MCF 10A (cell line): ENCODE measurements at regions not wholly inside any gene's neighbourhood (a gene's known extent, or its start where the extent isn't known, plus 50 kb on each side); places are given as distances from the start of the nearest gene placed in this dataset.

Experiments
- BruUV-seq: library from RNA; stranded (reverse); fragments of 400-500 nt; replicated peaks from 2 replicates; lab custom pipeline; 2021; lab: Mats Ljungman, UMichigan
- CTCF ChIA-PET: fragments of 300-600 bp; sonication (Branson Sonifier 250); formaldehyde crosslinking; extraction: SDS; loops from one replicate; lab custom pipeline; 2021; ENCODE audit warnings: antibody characterized with exemption, inconsistent platforms; lab: Yijun Ruan, JAX
- POLR2A ChIA-PET: fragments of 300-600, 350-650 bp; sonication (Branson Sonifier 250); formaldehyde crosslinking; extraction: SDS; loops from one replicate; lab custom pipeline; 2020; ENCODE audit warnings: antibody characterized with exemption, inconsistent platforms; lab: Yijun Ruan, JAX
- DNase-seq: peaks from one replicate; pipeline ENCODE4 v3.0.0-alpha.2; 2018; ENCODE audit not compliant: unreplicated experiment
- H3K27ac Mint-ChIP-seq: one replicate; pipeline ENCODE4 v1.8.0; 2022; ENCODE audit warnings: mild to moderate bottlenecking, low read depth, mixed read lengths; ENCODE audit not compliant: unreplicated experiment
- H3K27me3 Mint-ChIP-seq: one replicate; pipeline ENCODE4 v1.8.0; 2022; ENCODE audit warnings: mixed read lengths; ENCODE audit not compliant: insufficient read depth, unreplicated experiment
- H3K36me3 Mint-ChIP-seq: one replicate; pipeline ENCODE4 v1.8.0; 2022; ENCODE audit warnings: mild to moderate bottlenecking, moderate library complexity, mixed read lengths; ENCODE audit not compliant: insufficient read depth, unreplicated experiment
- H3K4me1 Mint-ChIP-seq: one replicate; pipeline ENCODE4 v1.8.0; 2022; ENCODE audit warnings: mixed read lengths; ENCODE audit not compliant: insufficient read depth, unreplicated experiment
- H3K4me3 Mint-ChIP-seq: one replicate; pipeline ENCODE4 v1.8.0; 2022; ENCODE audit warnings: mild to moderate bottlenecking, moderate library complexity, mixed read lengths; ENCODE audit not compliant: unreplicated experiment
- H3K9me3 Mint-ChIP-seq: one replicate; pipeline ENCODE4 v1.8.0; 2022; ENCODE audit warnings: mixed read lengths; ENCODE audit not compliant: unreplicated experiment
- intact Hi-C: fragments of 100-400 bp; cut with micrococcal nuclease; formaldehyde crosslinking; loops from 2 replicates; pipeline ENCODE4 v1.14.1; 2022
- TF ChIP-seq, protein P1 (sequence below): fragments of 200-600 bp; IDR thresholded peaks from one replicate; pipeline ENCODE4 v1.8.0; 2022; ENCODE audit warnings: antibody characterized with exemption, mild to moderate bottlenecking; ENCODE audit not compliant: unreplicated experiment

DNA sequence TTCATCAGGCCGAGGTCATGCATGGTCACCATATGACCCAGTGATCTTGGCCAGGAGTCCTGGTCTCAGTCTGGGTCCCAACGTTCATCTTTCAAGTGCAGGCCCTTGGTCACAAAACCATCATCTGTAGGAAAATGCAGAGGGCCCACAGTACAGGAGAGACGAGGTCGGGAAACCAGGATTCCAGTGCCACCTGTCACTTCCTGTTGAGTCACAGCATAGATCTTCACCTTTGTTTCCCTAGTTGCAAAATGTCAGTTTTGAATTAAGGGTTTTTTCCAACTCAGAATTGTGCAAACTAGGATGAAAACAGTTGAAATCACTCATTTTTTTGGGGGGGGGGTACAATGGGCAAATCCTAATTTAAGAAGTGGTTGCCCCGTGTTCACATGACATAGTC, 162.2 kb downstream of the INSIG2 start:
- Mint-ChIP-seq H3K27me3 (no peaks in the 10 kb centered on the region), H3K4me3 (no peak overlapping the region), H3K27ac (peak overlapping the region; percentile 20), H3K36me3 (no peaks in the 10 kb centered on the region), H3K9me3 (no peaks in the 10 kb centered on the region), H3K4me1 (peaks cover 24% of the 10 kb centered on the region)
- peak; percentile 75 for DNase-seq
- CTCF ChIA-PET = interaction anchor here (0.6 to 0.7 kb wide), 4 partner anchors 8 to 633 kb away, joined by 3 to 6 read pairs (median 3); no protein-coding TSS in a partner anchor
- TF ChIP-seq, protein P1, sequence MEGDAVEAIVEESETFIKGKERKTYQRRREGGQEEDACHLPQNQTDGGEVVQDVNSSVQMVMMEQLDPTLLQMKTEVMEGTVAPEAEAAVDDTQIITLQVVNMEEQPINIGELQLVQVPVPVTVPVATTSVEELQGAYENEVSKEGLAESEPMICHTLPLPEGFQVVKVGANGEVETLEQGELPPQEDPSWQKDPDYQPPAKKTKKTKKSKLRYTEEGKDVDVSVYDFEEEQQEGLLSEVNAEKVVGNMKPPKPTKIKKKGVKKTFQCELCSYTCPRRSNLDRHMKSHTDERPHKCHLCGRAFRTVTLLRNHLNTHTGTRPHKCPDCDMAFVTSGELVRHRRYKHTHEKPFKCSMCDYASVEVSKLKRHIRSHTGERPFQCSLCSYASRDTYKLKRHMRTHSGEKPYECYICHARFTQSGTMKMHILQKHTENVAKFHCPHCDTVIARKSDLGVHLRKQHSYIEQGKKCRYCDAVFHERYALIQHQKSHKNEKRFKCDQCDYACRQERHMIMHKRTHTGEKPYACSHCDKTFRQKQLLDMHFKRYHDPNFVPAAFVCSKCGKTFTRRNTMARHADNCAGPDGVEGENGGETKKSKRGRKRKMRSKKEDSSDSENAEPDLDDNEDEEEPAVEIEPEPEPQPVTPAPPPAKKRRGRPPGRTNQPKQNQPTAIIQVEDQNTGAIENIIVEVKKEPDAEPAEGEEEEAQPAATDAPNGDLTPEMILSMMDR = no peak
- intact Hi-C loops = no loop called here
- POLR2A ChIA-PET = no interaction called here
- BruUV-seq = no TSS peak

DNA sequence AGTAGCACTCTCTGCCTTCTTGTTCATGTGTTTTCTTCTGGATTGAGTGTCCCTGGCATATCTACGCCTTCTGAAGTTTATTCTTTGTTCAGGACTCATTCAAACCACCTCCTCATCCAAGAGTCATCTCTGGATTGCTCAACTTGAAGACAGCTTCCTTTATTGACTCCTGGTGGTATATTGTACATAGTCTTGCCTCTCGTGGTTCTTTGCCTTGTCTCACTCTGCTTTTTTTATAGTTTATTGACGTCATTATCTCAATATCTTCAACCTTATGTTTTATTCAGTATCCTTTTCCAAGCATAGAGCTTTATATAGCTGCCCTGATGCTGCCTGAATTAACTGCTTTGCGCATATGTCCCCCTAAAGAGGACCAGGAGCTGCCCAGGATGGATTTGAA, 161.7 kb downstream of the INSIG2 start:
- Mint-ChIP-seq H3K27me3 (no peaks in the 10 kb centered on the region), H3K9me3 (no peaks in the 10 kb centered on the region), H3K27ac (peak overlapping the region; percentile 20), H3K4me1 (peaks cover 24% of the 10 kb centered on the region), H3K4me3 (no peak overlapping the region), H3K36me3 (no peaks in the 10 kb centered on the region)
- ChIA-PET POLR2A (no interaction called here), CTCF (interaction anchor here (0.5 to 0.6 kb wide), 4 partner anchors 336 to 634 kb away, joined by 3 read pairs; no protein-coding TSS in a partner anchor)
- TF ChIP-seq, protein P1 = no peak
- DNase-seq = peak; percentile 82
- intact Hi-C loops = no loop called here
- BruUV-seq = no TSS peak

DNA sequence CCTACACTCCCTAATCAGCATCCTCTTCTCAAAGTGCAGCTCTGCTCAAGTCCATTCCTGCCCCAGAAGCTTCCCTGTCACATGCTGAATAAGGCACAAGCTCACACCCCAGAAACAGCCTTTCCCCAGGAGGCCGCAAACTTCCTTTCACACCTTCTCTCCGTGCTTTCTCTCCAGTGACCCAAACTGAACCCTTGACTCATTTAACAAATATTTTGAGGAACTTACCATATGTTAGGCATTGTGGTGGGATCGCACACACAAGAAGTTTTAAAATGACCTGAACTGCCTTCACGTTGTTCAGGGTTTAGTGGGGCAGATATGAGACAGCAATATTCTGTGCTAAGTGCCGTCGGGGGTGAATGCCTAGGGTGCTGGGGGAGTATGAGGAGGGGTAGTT, 161.3 kb downstream of the INSIG2 start:
- Mint-ChIP-seq H3K4me1 (peaks cover 24% of the 10 kb centered on the region), H3K36me3 (no peaks in the 10 kb centered on the region), H3K9me3 (no peaks in the 10 kb centered on the region), H3K27me3 (no peaks in the 10 kb centered on the region), H3K4me3 (no peak overlapping the region), H3K27ac (no peak overlapping the region)
- peak; percentile 67 for DNase-seq
- TF ChIP-seq, protein P1 = no peak
- intact Hi-C loops = no loop called here
- CTCF ChIA-PET = interaction anchor here (0.5 to 0.6 kb wide), 2 partner anchors 127 to 620 kb away, joined by 3 read pairs; no protein-coding TSS in a partner anchor
- no TSS peak for BruUV-seq
- POLR2A ChIA-PET = no interaction called here

DNA sequence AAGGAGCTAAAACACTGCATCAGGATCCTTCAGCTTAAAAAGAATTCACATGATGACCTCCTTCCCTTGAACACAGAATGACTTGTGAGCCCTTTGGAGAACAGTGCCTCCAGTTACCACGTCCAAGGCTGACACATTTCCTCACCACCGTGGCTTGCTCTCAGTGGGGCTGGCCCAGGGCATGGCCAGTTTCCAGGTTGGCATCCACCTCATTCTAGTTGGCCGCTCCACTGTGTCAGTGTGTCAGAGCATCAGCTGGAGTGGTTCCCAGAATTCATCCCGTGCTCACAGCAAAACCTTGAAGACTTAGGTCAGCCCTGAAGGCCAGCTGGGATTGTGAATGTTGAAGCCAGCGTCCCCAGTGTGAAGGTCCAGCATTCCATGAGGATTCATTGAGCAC, 158.5 kb downstream of the INSIG2 start:
- ChIA-PET POLR2A (no interaction called here), CTCF (interaction anchor here (0.6 to 2.0 kb wide), 3 partner anchors 26 to 634 kb away, joined by 3 to 4 read pairs (median 3); no protein-coding TSS in a partner anchor)
- Mint-ChIP-seq H3K27ac (no peak overlapping the region), H3K4me1 (peaks cover 32% of the 10 kb centered on the region), H3K27me3 (no peaks in the 10 kb centered on the region), H3K9me3 (no peaks in the 10 kb centered on the region), H3K36me3 (no peaks in the 10 kb centered on the region), H3K4me3 (no peak overlapping the region)
- peak; percentile 97 for DNase-seq
- intact Hi-C loops = no loop called here
- TF ChIP-seq, protein P1 = no peak
- no TSS peak for BruUV-seq
